ENCODE measurements at regions not wholly inside any gene's neighbourhood (a gene's known extent, or its start where the extent isn't known, plus 50 kb on each side); places are given as distances from the start of the nearest gene placed in this dataset.

GRCh38 chr14:45716572-45716971 lies 463.6 kb upstream of the MIS18BP1 start:
- TF ChIP-seq POLR2A (IDR thresholded peaks at IDR 0.05; ENCODE audit: low read length) (no peak), GATA1 (IDR thresholded peaks at IDR 0.05; ENCODE audit: low read depth, low read length) (no peak)

Data from erythroblast (primary cell).